HEK293 (cell line): ENCODE measurements at regions not wholly inside any gene's neighbourhood (a gene's known extent, or its start where the extent isn't known, plus 50 kb on each side); places are given as distances from the start of the nearest gene placed in this dataset.

Experiments
- CTCF ChIA-PET: fragments of 350-600 bp; formaldehyde crosslinking; extraction: SDS; loops from one replicate; lab custom pipeline; 2021; ENCODE audit warnings: antibody characterized with exemption; lab: Yijun Ruan, JAX
- POLR2A ChIA-PET: fragments of 300-600 bp; formaldehyde crosslinking; extraction: SDS; loops from one replicate; lab custom pipeline; 2020; ENCODE audit warnings: antibody characterized with exemption, inconsistent platforms; lab: Yijun Ruan, JAX
- H3K27ac ChIP-seq: fragments of 200-500 bp; sonication (Bioruptor generic); 2 replicates; pipeline ENCODE4 v1.5.1; 2014; ENCODE audit warnings: low read depth, low read length, control low read depth, inconsistent platforms; ENCODE audit errors: extremely low read depth
- H3K36me3 ChIP-seq, 2 experiments: fragments of 200-500 bp in 1 of 2; sonication (Bioruptor generic) in 1 of 2; 1 replicate in 1 of 2; 2 replicates in 1 of 2; pipeline ENCODE4 v1.5.1; 2014 to 2017; ENCODE audit warnings: inconsistent platforms in 2 of 2, low read length in 2 of 2; ENCODE audit not compliant: control insufficient read depth in 2 of 2, insufficient read depth in 1 of 2
- H3K4me1 ChIP-seq: fragments of 200-500 bp; sonication (Bioruptor generic); 2 replicates; pipeline ENCODE4 v1.5.1; 2014; ENCODE audit warnings: mild to moderate bottlenecking, low read length, inconsistent platforms; ENCODE audit not compliant: control insufficient read depth, insufficient read depth
- H3K4me3 ChIP-seq: 2 replicates; pipeline ENCODE4 v1.5.1; 2011; ENCODE audit warnings: low read depth, mild to moderate bottlenecking, control low read depth, low read length, moderate library complexity
- H3K9me3 ChIP-seq: fragments of 200-500 bp; sonication (Bioruptor generic); 2 replicates; pipeline ENCODE4 v1.5.1; 2014; ENCODE audit warnings: low read depth, low read length, inconsistent platforms; ENCODE audit not compliant: control insufficient read depth, insufficient read depth
- PRDM2 ChIP-seq: fragments of 450-650 bp; formaldehyde crosslinking; IDR thresholded peaks from 2 replicates; pipeline ENCODE4 v1.5.1; 2016; ENCODE audit warnings: missing biosample characterization, missing genetic modification characterization, borderline replicate concordance
- REST ChIP-seq: fragments of 450-650 bp; formaldehyde crosslinking; IDR thresholded peaks from 2 replicates; pipeline ENCODE4 v1.5.1; 2016; ENCODE audit warnings: missing biosample characterization, missing genetic modification characterization
- ZBTB1 ChIP-seq: fragments of 450-650 bp; formaldehyde crosslinking; IDR thresholded peaks from 2 replicates; pipeline ENCODE4 v1.5.1; 2016; ENCODE audit warnings: missing biosample characterization, missing genetic modification characterization
- ZBTB11 ChIP-seq: fragments of 450-650 bp; formaldehyde crosslinking; conservative IDR thresholded peaks from 2 replicates; pipeline ENCODE4 v1.5.1; 2016; ENCODE audit warnings: low read depth, missing biosample characterization, missing genetic modification characterization
- ZEB2 ChIP-seq: fragments of 450-650 bp; formaldehyde crosslinking; IDR thresholded peaks from 2 replicates; pipeline ENCODE4 v1.5.1; 2016; ENCODE audit warnings: missing biosample characterization, missing genetic modification characterization
- ZNF114 ChIP-seq: fragments of 450-650 bp; formaldehyde crosslinking; IDR thresholded peaks from 2 replicates; pipeline ENCODE4 v1.5.0; 2017; ENCODE audit warnings: missing biosample characterization, missing genetic modification characterization
- ZNF121 ChIP-seq: fragments of 450-650 bp; formaldehyde crosslinking; IDR thresholded peaks from 2 replicates; pipeline ENCODE4 v1.5.1; 2016; ENCODE audit warnings: missing biosample characterization, missing genetic modification characterization
- ZNF133 ChIP-seq: fragments of 450-650 bp; formaldehyde crosslinking; IDR thresholded peaks from 2 replicates; pipeline ENCODE4 v1.5.1; 2016; ENCODE audit warnings: missing biosample characterization, missing genetic modification characterization
- ZNF140 ChIP-seq: fragments of 450-650 bp; formaldehyde crosslinking; IDR thresholded peaks from 2 replicates; pipeline ENCODE4 v1.5.1; 2016; ENCODE audit warnings: missing biosample characterization, missing genetic modification characterization
- ZNF394 ChIP-seq: fragments of 450-650 bp; formaldehyde crosslinking; IDR thresholded peaks from 2 replicates; pipeline ENCODE4 v1.5.1; 2016; ENCODE audit warnings: missing biosample characterization, missing genetic modification characterization, mild to moderate bottlenecking, moderate library complexity, borderline replicate concordance
- ZNF530 ChIP-seq: fragments of 450-650 bp; formaldehyde crosslinking; IDR thresholded peaks from 2 replicates; pipeline ENCODE4 v1.5.1; 2016; ENCODE audit warnings: low read depth, missing biosample characterization, missing genetic modification characterization
- ZNF561 ChIP-seq: fragments of 450-650 bp; IDR thresholded peaks from 2 replicates; pipeline ENCODE4 v1.5.1; 2018; ENCODE audit warnings: missing biosample characterization, missing genetic modification characterization, borderline replicate concordance
- ZNF580 ChIP-seq: fragments of 450-650 bp; formaldehyde crosslinking; IDR thresholded peaks from 2 replicates; pipeline ENCODE4 v1.5.1; 2016; ENCODE audit warnings: missing biosample characterization, missing genetic modification characterization
- ZNF677 ChIP-seq: fragments of 450-650 bp; IDR thresholded peaks from 2 replicates; pipeline ENCODE4 v1.5.0; 2018; ENCODE audit warnings: missing biosample characterization, mild to moderate bottlenecking, missing genetic modification characterization, moderate library complexity
- ZNF76 ChIP-seq: fragments of 450-650 bp; formaldehyde crosslinking; IDR thresholded peaks from 2 replicates; pipeline ENCODE4; 2016; ENCODE audit warnings: low read depth, missing biosample characterization, missing genetic modification characterization, borderline replicate concordance
- ZNF792 ChIP-seq: fragments of 450-650 bp; formaldehyde crosslinking; IDR thresholded peaks from 2 replicates; pipeline ENCODE4 v1.5.1; 2016; ENCODE audit warnings: missing biosample characterization, missing genetic modification characterization
- TF ChIP-seq, protein P1 (sequence below): fragments of 450-650 bp; formaldehyde crosslinking; IDR thresholded peaks from 2 replicates; pipeline ENCODE4 v1.5.1; 2016; ENCODE audit warnings: missing biosample characterization, missing genetic modification characterization
- TF ChIP-seq, protein P2 (sequence below): fragments of 450-650 bp; formaldehyde crosslinking; IDR thresholded peaks from 2 replicates; pipeline ENCODE4 v1.5.1; 2016; ENCODE audit warnings: missing biosample characterization, missing genetic modification characterization

- no peaks in the 10 kb centered on the region for H3K36me3 ChIP-seq
- ChIA-PET CTCF (interaction anchor here (0.6 kb wide), 2 partner anchors 8 to 83 kb away, joined by 3 to 4 read pairs; no protein-coding TSS in a partner anchor), POLR2A (no interaction called here)
- no peaks in the 10 kb centered on the region for H3K4me1 ChIP-seq
- H3K27ac ChIP-seq: no peak overlapping the region
- no peak overlapping the region for H3K4me3 ChIP-seq
- TF ChIP-seq ZBTB1 (no peak), ZNF114 (no peak), REST (tag by site-specific recombination) (no peak), ZNF580 (tag by site-specific recombination) (no peak), ZNF140 (tag by site-specific recombination) (no peak), ZNF530 (tag by site-specific recombination) (no peak), PRDM2 (no peak), ZNF792 (tag by site-specific recombination) (no peak)
- TF ChIP-seq, protein P1, sequence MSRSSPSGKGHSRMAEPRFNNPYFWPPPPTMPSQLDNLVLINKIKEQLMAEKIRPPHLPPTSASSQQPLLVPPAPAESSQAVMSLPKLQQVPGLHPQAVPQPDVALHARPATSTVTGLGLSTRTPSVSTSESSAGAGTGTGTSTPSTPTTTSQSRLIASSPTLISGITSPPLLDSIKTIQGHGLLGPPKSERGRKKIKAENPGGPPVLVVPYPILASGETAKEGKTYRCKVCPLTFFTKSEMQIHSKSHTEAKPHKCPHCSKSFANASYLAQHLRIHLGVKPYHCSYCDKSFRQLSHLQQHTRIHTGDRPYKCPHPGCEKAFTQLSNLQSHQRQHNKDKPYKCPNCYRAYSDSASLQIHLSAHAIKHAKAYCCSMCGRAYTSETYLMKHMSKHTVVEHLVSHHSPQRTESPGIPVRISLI (tag by site-specific recombination): no peak
- H3K9me3 ChIP-seq: no peaks in the 10 kb centered on the region
Measured at GRCh38 chr1:243996223-243996622, 54.9 kb upstream of the ZBTB18 start.

DNA sequence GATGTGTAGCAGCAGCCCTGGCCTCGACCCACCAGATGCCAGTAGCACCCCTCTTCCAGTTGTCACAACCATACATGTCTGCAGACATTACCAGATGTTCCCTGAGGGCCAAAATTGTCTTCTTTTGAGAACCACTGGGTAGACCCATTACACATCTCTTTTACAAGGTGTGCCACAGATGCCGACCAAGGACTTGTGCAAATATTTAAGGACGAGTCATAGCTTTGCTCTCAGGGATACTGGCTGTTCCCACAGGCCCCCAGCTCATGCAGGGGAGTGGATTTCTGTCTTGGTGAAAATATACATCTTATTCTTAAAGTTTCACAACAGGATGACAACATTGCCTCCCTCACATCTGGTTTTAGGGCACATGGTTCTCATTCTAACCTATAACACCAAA lies 59.4 kb upstream of the ZBTB18 start:
- TF ChIP-seq ZNF133 (tag by site-specific recombination) (no peak), ZNF76 (tag by site-specific recombination) (no peak), ZEB2 (tag by site-specific recombination) (no peak), ZBTB11 (no peak), ZNF561 (tag by site-specific recombination) (no peak), ZNF677 (tag by site-specific recombination) (no peak), ZNF121 (tag by site-specific recombination) (no peak), ZNF394 (tag by site-specific recombination) (no peak)
- TF ChIP-seq, protein P2, sequence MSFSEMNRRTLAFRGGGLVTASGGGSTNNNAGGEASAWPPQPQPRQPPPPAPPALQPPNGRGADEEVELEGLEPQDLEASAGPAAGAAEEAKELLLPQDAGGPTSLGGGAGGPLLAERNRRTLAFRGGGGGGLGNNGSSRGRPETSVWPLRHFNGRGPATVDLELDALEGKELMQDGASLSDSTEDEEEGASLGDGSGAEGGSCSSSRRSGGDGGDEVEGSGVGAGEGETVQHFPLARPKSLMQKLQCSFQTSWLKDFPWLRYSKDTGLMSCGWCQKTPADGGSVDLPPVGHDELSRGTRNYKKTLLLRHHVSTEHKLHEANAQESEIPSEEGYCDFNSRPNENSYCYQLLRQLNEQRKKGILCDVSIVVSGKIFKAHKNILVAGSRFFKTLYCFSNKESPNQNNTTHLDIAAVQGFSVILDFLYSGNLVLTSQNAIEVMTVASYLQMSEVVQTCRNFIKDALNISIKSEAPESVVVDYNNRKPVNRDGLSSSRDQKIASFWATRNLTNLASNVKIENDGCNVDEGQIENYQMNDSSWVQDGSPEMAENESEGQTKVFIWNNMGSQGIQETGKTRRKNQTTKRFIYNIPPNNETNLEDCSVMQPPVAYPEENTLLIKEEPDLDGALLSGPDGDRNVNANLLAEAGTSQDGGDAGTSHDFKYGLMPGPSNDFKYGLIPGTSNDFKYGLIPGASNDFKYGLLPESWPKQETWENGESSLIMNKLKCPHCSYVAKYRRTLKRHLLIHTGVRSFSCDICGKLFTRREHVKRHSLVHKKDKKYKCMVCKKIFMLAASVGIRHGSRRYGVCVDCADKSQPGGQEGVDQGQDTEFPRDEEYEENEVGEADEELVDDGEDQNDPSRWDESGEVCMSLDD (tag by site-specific recombination): no peak
- H3K36me3 ChIP-seq: no peaks in the 10 kb centered on the region
- no peaks in the 10 kb centered on the region for H3K9me3 ChIP-seq
- no peaks in the 10 kb centered on the region for H3K4me1 ChIP-seq
- no peak overlapping the region for H3K4me3 ChIP-seq
- POLR2A ChIA-PET: no interaction called here
- CTCF ChIA-PET: no interaction called here
- no peak overlapping the region for H3K27ac ChIP-seq
